SK-N-MC (cell line): ENCODE measurements at regions not wholly inside any gene's neighbourhood (a gene's known extent, or its start where the extent isn't known, plus 50 kb on each side); places are given as distances from the start of the nearest gene placed in this dataset.
"Not testable (repeated sequence)": the region's sequence is repeated elsewhere in the genome, so short reads cannot be mapped to it uniquely, and the experiment has no call there.

Source experiments
- DNase-seq: peaks from one replicate; pipeline ENCODE4 v3.0.0-alpha.2; 2011; ENCODE audit warnings: low read depth, low spot score
- H3K27ac ChIP-seq: fragments of 200-600 bp; sonication (generic); 2 replicates; pipeline ENCODE4 v1.5.1; 2016; ENCODE audit warnings: mixed run types
- H3K36me3 ChIP-seq: fragments of 200-600 bp; sonication (generic); 2 replicates; pipeline ENCODE4 v1.6.1; 2017; ENCODE audit warnings: antibody characterized with exemption, low read length, mixed read lengths; ENCODE audit not compliant: insufficient read depth
- H3K4me3 ChIP-seq: fragments of 200-600 bp; sonication (generic); 2 replicates; pipeline ENCODE4 v1.5.1; 2016
- H3K9ac ChIP-seq: fragments of 200-600 bp; sonication (generic); 2 replicates; pipeline ENCODE4 v1.8.0; 2017; ENCODE audit warnings: mixed run types, mixed read lengths; ENCODE audit not compliant: insufficient read length
- H3K9me3 ChIP-seq: fragments of 200-600 bp; sonication (generic); 2 replicates; pipeline ENCODE4 v1.6.1; 2017; ENCODE audit warnings: low read depth, mild to moderate bottlenecking, antibody characterized with exemption, low read length, moderate library complexity, mixed read lengths
- EZH2 ChIP-seq: fragments of 200-600 bp; sonication (generic); IDR thresholded peaks from one replicate; pipeline ENCODE4 v1.6.1; 2017; ENCODE audit warnings: antibody characterized with exemption
- FOXP2 ChIP-seq: optimal IDR thresholded peaks from 2 replicates; pipeline ENCODE3; 2011; ENCODE audit warnings: mild to moderate bottlenecking, moderate library complexity; ENCODE audit not compliant: insufficient read depth; ENCODE audit errors: extremely low read length, control extremely low read depth
- POLR2AphosphoS5 ChIP-seq: IDR thresholded peaks from 2 replicates; pipeline ENCODE4 v1.6.1; 2012; ENCODE audit warnings: mild to moderate bottlenecking, low read depth, low read length, borderline replicate concordance

- no peak overlapping the region for H3K27ac ChIP-seq
- H3K9me3 ChIP-seq, result no peaks in the 10 kb centered on the region
- TF ChIP-seq FOXP2, result no peak
- no peak for TF ChIP-seq POLR2AphosphoS5
- no peak for TF ChIP-seq EZH2
Measured at GRCh38 chrX:106281383-106281782, 113.3 kb downstream of the PWWP3B start.

GRCh38 chrX:106283841-106284240 is 115.7 kb downstream of the PWWP3B start:
- TF ChIP-seq POLR2AphosphoS5 (no peak), EZH2 (no peak), FOXP2 (no peak)
- H3K9me3 ChIP-seq, result no peaks in the 10 kb centered on the region

More at GRCh38 chrX:106281383-106281782, 113.3 kb downstream of the PWWP3B start:
- Histone ChIP-seq H3K36me3 (no peaks in the 10 kb centered on the region), H3K9ac (no peak overlapping the region), H3K4me3 (no peak overlapping the region)
- DNase-seq, result no peak

GRCh38 chrX:106284431-106285025 is 116.4 kb downstream of the PWWP3B start:
- H3K27ac ChIP-seq, result no peak overlapping the region
- no peaks in the 10 kb centered on the region for H3K9me3 ChIP-seq
- no peak for DNase-seq
- TF ChIP-seq POLR2AphosphoS5 (no peak), EZH2 (no peak), FOXP2 (no peak)
- H3K4me3 ChIP-seq, result no peak overlapping the region
- H3K9ac ChIP-seq, result no peak overlapping the region
- no peaks in the 10 kb centered on the region for H3K36me3 ChIP-seq

More at GRCh38 chrX:106283841-106284240, 115.7 kb downstream of the PWWP3B start:
- no peak overlapping the region for H3K4me3 ChIP-seq
- no peaks in the 10 kb centered on the region for H3K36me3 ChIP-seq
- H3K27ac ChIP-seq, result no peak overlapping the region
- no peak for DNase-seq
- H3K9ac ChIP-seq, result no peak overlapping the region

- Histone ChIP-seq H3K27ac (no peak overlapping the region), H3K36me3 (no peaks in the 10 kb centered on the region), H3K4me3 (no peak overlapping the region), H3K9ac (no peak overlapping the region), H3K9me3 (no peaks in the 10 kb centered on the region)
- TF ChIP-seq POLR2AphosphoS5 (no peak), EZH2 (no peak), FOXP2 (no peak)
- DNase-seq, result no peak
Measured at GRCh38 chrX:106286053-106286650, 118.0 kb downstream of the PWWP3B start.

- H3K27ac ChIP-seq, H3K36me3 ChIP-seq, H3K9me3 ChIP-seq, H3K9ac ChIP-seq, DNase-seq, H3K4me3 ChIP-seq: not testable (repeated sequence)
Measured at GRCh38 chrX:106290778-106291177, 122.7 kb downstream of the PWWP3B start.

- not testable (repeated sequence) for H3K9ac ChIP-seq, H3K9me3 ChIP-seq, H3K27ac ChIP-seq, DNase-seq, H3K36me3 ChIP-seq, H3K4me3 ChIP-seq
Measured at GRCh38 chrX:106291779-106292390, 123.8 kb downstream of the PWWP3B start.

GRCh38 chrX:106300239-106300638 is 132.1 kb downstream of the PWWP3B start:
- no peak overlapping the region for H3K9ac ChIP-seq
- no peak overlapping the region for H3K4me3 ChIP-seq
- H3K36me3 ChIP-seq, result no peaks in the 10 kb centered on the region
- H3K27ac ChIP-seq, result no peak overlapping the region
- no peak for DNase-seq
- TF ChIP-seq FOXP2 (no peak), EZH2 (no peak), POLR2AphosphoS5 (no peak)
- H3K9me3 ChIP-seq, result no peaks in the 10 kb centered on the region

- DNase-seq, result no peak
- no peak overlapping the region for H3K27ac ChIP-seq
- TF ChIP-seq EZH2 (no peak), POLR2AphosphoS5 (no peak), FOXP2 (no peak)
- no peaks in the 10 kb centered on the region for H3K9me3 ChIP-seq
- H3K9ac ChIP-seq, result no peak overlapping the region
- no peaks in the 10 kb centered on the region for H3K36me3 ChIP-seq
- no peak overlapping the region for H3K4me3 ChIP-seq
Measured at GRCh38 chrX:106300656-106301055, 132.6 kb downstream of the PWWP3B start.

- no peak overlapping the region for H3K9ac ChIP-seq
- no peak for DNase-seq
- H3K36me3 ChIP-seq, result no peaks in the 10 kb centered on the region
- no peaks in the 10 kb centered on the region for H3K9me3 ChIP-seq
- no peak overlapping the region for H3K27ac ChIP-seq
- TF ChIP-seq POLR2AphosphoS5, result no peak
- no peak for TF ChIP-seq FOXP2
- TF ChIP-seq EZH2, result no peak
- no peak overlapping the region for H3K4me3 ChIP-seq
Measured at GRCh38 chrX:106302304-106302703, 134.2 kb downstream of the PWWP3B start.
